Neural progenitor cell (in vitro differentiated cells): ENCODE measurements at regions not wholly inside any gene's neighbourhood (a gene's known extent, or its start where the extent isn't known, plus 50 kb on each side); places are given as distances from the start of the nearest gene placed in this dataset.
A peak's percentile ranks its signal among the peaks of the same experiment; 100 is the strongest.

Experiments used
- DNase-seq: peaks from one replicate; pipeline ENCODE4 v3.0.0-alpha.2; 2016; ENCODE audit warnings: low spot score
- H2AFZ ChIP-seq: fragments of 200-600 bp; sonication (generic); replicated peaks from 2 replicates; pipeline ENCODE4 v1.6.1; 2016; ENCODE audit warnings: antibody characterized with exemption
- H3F3A ChIP-seq: fragments of 200-600 bp; sonication (generic); 2 replicates; pipeline ENCODE4 v1.6.1; 2016; ENCODE audit warnings: antibody characterized with exemption, low read depth
- H3K27ac ChIP-seq: fragments of 200-600 bp; sonication (generic); 2 replicates; pipeline ENCODE4 v1.5.1; 2016; ENCODE audit warnings: mild to moderate bottlenecking
- H3K27me3 ChIP-seq: fragments of 200-600 bp; sonication (generic); 2 replicates; pipeline ENCODE4 v1.6.1; 2016; ENCODE audit warnings: mild to moderate bottlenecking, moderate library complexity
- H3K36me3 ChIP-seq: fragments of 200-600 bp; sonication (generic); 2 replicates; pipeline ENCODE4 v1.5.1; 2016
- H3K4me1 ChIP-seq: fragments of 200-600 bp; sonication (generic); 2 replicates; pipeline ENCODE4 v1.6.1; 2016; ENCODE audit warnings: mixed run types
- H3K4me2 ChIP-seq: fragments of 200-600 bp; sonication (generic); 2 replicates; pipeline ENCODE4 v1.6.1; 2016
- H3K4me3 ChIP-seq: fragments of 200-600 bp; sonication (generic); 2 replicates; pipeline ENCODE4 v1.5.1; 2016
- H3K79me2 ChIP-seq: fragments of 200-600 bp; sonication (generic); 2 replicates; pipeline ENCODE4 v1.6.1; 2016; ENCODE audit warnings: low read depth
- H3K9ac ChIP-seq: fragments of 200-600 bp; sonication (generic); 2 replicates; pipeline ENCODE4 v1.6.1; 2016
- H3K9me3 ChIP-seq: fragments of 200-600 bp; sonication (generic); 2 replicates; pipeline ENCODE4 v1.5.1; 2016; ENCODE audit warnings: low read depth
- H4K20me1 ChIP-seq: fragments of 200-600 bp; sonication (generic); 2 replicates; pipeline ENCODE4 v1.6.1; 2016; ENCODE audit warnings: low read depth
- H3K27ac Mint-ChIP-seq: 3 replicates; pipeline ENCODE4 v1.8.0; 2021; ENCODE audit warnings: mixed read lengths
- H3K27me3 Mint-ChIP-seq: 2 replicates; pipeline ENCODE4 v1.8.0; 2022; ENCODE audit warnings: low read depth, mild to moderate bottlenecking, inconsistent platforms, moderate library complexity, mixed read lengths; ENCODE audit not compliant: insufficient read depth
- H3K36me3 Mint-ChIP-seq: 3 replicates; pipeline ENCODE4 v1.8.0; 2021; ENCODE audit warnings: mixed read lengths
- H3K4me1 Mint-ChIP-seq: 3 replicates; pipeline ENCODE4 v1.8.0; 2021; ENCODE audit warnings: mixed read lengths
- H3K4me3 Mint-ChIP-seq: 3 replicates; pipeline ENCODE4 v1.8.0; 2021; ENCODE audit warnings: mild to moderate bottlenecking, moderate library complexity, mixed read lengths
- H3K9me3 Mint-ChIP-seq: 3 replicates; pipeline ENCODE4 v1.8.0; 2020; ENCODE audit warnings: mixed read lengths
- CTCF ChIP-seq: fragments of 200-600 bp; sonication (generic); IDR thresholded peaks from 2 replicates; pipeline ENCODE4 v1.5.1; 2017; ENCODE audit warnings: antibody characterized with exemption, mild to moderate bottlenecking
- EZH2 ChIP-seq: fragments of 200-600 bp; sonication (generic); IDR thresholded peaks from 2 replicates; pipeline ENCODE4 v1.6.1; 2017; ENCODE audit warnings: antibody characterized with exemption, mild to moderate bottlenecking, moderate library complexity
- EZH2phosphoT487 ChIP-seq: fragments of 200-600 bp; sonication (generic); IDR thresholded peaks from 2 replicates; pipeline ENCODE4 v1.6.1; 2017; ENCODE audit warnings: antibody characterized with exemption

GRCh38 chr10:83991986-83992753 is 147.1 kb upstream of the GHITM start:
- no peak overlapping the region for H3K27ac ChIP-seq
- H3K4me3 ChIP-seq: no peak overlapping the region
- no peaks in the 10 kb centered on the region for H3K4me1 ChIP-seq
- no peaks in the 10 kb centered on the region for H3K79me2 ChIP-seq
- Mint-ChIP-seq H3K4me1 (peaks cover 2% of the 10 kb centered on the region), H3K9me3 (peaks cover 2% of the 10 kb centered on the region), H3K27me3 (peaks cover 2% of the 10 kb centered on the region), H3K27ac (peak overlapping the region; percentile 66), H3K36me3 (no peaks in the 10 kb centered on the region), H3K4me3 (no peak overlapping the region)
- H3K27me3 ChIP-seq: no peaks in the 10 kb centered on the region
- H3K9me3 ChIP-seq: no peaks in the 10 kb centered on the region
- peak overlapping the region; percentile 64 for H2AFZ ChIP-seq
- peak; percentile 78 for DNase-seq
- H3K9ac ChIP-seq: no peak overlapping the region
- H3K4me2 ChIP-seq: no peak overlapping the region
- no peaks in the 10 kb centered on the region for H3K36me3 ChIP-seq
- H3F3A ChIP-seq: no peaks in the 10 kb centered on the region
- H4K20me1 ChIP-seq: no peaks in the 10 kb centered on the region
- TF ChIP-seq EZH2: no peak
- no peak for TF ChIP-seq EZH2phosphoT487
- peak; percentile 69 for TF ChIP-seq CTCF

GRCh38 chr10:83994325-83994724 is 145.0 kb upstream of the GHITM start:
- Histone ChIP-seq H3K4me1 (no peaks in the 10 kb centered on the region), H3K4me3 (no peak overlapping the region), H3K79me2 (no peaks in the 10 kb centered on the region), H4K20me1 (no peaks in the 10 kb centered on the region), H3K36me3 (no peaks in the 10 kb centered on the region), H3K9ac (no peak overlapping the region), H2AFZ (no peak overlapping the region), H3K4me2 (no peak overlapping the region), H3K9me3 (no peaks in the 10 kb centered on the region), H3K27ac (no peak overlapping the region), H3F3A (no peaks in the 10 kb centered on the region), H3K27me3 (no peaks in the 10 kb centered on the region)
- Mint-ChIP-seq H3K27ac (no peak overlapping the region), H3K4me1 (peaks cover 2% of the 10 kb centered on the region), H3K27me3 (peaks cover 2% of the 10 kb centered on the region), H3K4me3 (no peak overlapping the region), H3K9me3 (peaks cover 2% of the 10 kb centered on the region), H3K36me3 (no peaks in the 10 kb centered on the region)
- DNase-seq: no peak
- no peak for TF ChIP-seq EZH2
- no peak for TF ChIP-seq CTCF
- no peak for TF ChIP-seq EZH2phosphoT487

- no peak overlapping the region for H3K4me3 ChIP-seq
- H3K27ac ChIP-seq: no peak overlapping the region
- H3K27ac Mint-ChIP-seq: no peak overlapping the region
- H3K9me3 Mint-ChIP-seq: no peaks in the 10 kb centered on the region
- no peak for DNase-seq
- H2AFZ ChIP-seq: peak overlapping the region; percentile 76
- H3K4me2 ChIP-seq: no peak overlapping the region
- TF ChIP-seq CTCF: no peak
- TF ChIP-seq EZH2phosphoT487: no peak
- TF ChIP-seq EZH2: no peak
- no peaks in the 10 kb centered on the region for H3K27me3 ChIP-seq
- H3F3A ChIP-seq: no peaks in the 10 kb centered on the region
- no peaks in the 10 kb centered on the region for H3K36me3 ChIP-seq
- H3K4me1 ChIP-seq: no peaks in the 10 kb centered on the region
- no peak overlapping the region for H3K4me3 Mint-ChIP-seq
- no peaks in the 10 kb centered on the region for H4K20me1 ChIP-seq
- H3K79me2 ChIP-seq: no peaks in the 10 kb centered on the region
- no peaks in the 10 kb centered on the region for H3K9me3 ChIP-seq
- H3K4me1 Mint-ChIP-seq: peaks cover 2% of the 10 kb centered on the region
- H3K9ac ChIP-seq: no peak overlapping the region
- H3K36me3 Mint-ChIP-seq: no peaks in the 10 kb centered on the region
- peaks cover 4% of the 10 kb centered on the region for H3K27me3 Mint-ChIP-seq
Observed at GRCh38 chr10:83995738-83996331, 143.5 kb upstream of the GHITM start.
